GM11168 (cell line): ENCODE measurements at regions not wholly inside any gene's neighbourhood (a gene's known extent, or its start where the extent isn't known, plus 50 kb on each side); places are given as distances from the start of the nearest gene placed in this dataset.

Experiments used
- in situ Hi-C: fragments of 300-500 bp; cut with MboI; formaldehyde crosslinking; loops from one replicate; pipeline ENCODE4 v1.12.0; 2022; ENCODE audit warnings: low sequenced_read_pairs; ENCODE audit not compliant: unreplicated experiment

DNA sequence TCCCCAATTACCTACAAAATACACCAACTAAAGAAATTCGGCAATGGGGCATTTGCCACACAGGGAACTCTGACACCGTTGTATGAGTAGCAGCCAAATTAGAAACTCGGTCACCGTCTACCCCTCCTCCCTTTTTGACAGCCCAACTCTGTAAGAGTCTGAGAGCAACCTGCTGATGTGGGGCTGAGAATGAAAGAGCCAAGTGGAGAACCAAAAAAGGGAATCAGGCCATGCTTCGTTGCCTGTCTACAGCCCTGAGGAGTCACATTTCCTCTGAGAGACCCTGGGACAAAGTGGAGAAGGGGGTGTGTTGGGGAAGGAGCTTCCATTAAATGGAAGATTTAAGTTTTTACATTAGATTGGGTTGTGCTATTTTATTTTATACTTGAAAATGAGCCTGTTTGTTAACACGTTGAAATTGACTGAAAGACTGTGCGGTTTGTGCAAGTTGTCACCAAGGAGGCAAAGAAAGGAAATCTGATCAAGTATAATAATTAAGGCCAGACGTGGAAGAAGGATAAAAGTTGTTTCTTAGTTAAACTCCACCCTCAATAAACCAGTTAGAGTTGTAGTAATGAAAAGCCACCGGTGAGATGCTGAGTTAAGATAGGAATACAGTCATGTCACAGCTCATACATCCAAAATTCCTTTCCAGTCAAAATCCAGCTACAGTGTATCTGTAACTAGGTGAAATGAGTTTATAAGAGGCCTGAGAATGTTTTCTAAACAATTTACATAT, 131.7 kb upstream of the CREB1 start:
- in situ Hi-C loops = no loop called here

DNA sequence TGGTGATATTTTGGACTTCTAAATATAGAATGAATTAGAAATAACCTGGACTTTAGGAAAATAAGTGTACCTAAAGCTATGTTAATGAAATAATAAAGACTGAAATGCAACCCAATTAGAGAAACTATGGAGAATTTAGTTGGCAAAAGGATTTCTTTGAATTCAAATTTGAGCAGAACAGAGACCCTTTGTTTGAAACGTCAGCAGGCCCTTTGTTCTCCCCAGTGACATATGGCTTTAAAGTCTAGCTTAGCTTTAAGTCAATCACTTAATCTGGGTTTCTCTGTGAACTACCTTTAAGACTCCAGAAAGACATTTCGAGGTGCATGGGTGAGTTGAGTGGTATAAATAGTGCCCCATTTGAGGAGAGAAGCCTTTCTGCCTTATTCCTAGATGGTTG, 130.5 kb upstream of the CREB1 start:
- in situ Hi-C loops = no loop called here

DNA sequence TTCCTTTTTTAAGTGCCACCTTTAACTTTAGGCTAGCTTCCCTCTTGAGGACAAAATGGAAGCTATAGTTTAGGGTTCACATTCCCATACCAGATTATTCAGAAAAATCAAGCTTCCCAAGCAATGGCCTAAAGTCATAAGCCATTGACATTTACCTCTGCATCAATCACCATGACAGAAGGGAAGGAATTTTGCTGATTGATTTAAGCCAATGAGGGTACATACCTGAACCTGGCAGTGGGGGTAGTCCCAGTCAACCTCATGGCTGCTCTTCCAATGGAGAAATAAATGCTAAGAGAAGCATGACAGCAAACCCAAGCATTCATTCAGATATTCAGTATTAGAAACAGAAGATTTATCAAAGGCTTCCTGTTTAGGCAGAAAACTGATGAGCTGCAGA, 128.4 kb upstream of the CREB1 start:
- in situ Hi-C loops = no loop called here

DNA sequence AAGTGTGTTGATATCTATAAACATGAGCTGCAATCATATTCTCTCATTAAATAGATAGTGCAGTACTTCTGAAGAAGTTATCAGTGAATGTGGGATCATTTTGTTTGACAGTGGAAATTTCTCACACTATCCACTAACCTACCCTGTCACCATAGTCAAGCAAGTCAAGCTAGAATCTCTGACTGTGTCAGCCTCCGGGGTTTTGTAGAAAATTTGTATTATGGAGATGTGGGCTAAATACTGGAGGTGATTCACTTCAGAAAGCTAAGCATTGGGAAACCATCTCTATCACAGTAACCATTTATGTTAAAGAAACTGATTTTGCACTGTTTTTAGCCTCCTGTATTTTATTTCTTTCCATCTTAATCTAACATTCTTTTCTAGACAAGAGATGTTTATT, 126.6 kb upstream of the CREB1 start:
- in situ Hi-C loops = no loop called here

DNA sequence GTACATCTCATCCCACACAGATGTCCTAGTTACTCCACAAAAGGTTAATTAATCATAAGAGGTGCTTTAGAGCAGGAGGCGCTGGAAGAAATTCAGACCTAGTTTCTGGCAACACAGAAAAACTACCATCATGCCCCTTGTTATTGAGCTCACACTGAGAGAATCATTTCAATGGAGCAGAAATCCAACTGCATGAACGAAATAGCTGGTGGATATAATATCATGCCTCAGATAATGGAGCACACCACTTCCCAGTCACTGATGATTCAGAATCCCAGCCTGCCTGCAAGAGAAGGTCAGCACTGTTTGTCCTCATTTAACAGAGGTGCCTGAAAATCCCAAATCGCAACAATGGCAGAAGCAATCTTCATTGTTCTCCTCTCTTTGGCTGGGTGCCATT, 125.8 kb upstream of the CREB1 start:
- in situ Hi-C loops = no loop called here

DNA sequence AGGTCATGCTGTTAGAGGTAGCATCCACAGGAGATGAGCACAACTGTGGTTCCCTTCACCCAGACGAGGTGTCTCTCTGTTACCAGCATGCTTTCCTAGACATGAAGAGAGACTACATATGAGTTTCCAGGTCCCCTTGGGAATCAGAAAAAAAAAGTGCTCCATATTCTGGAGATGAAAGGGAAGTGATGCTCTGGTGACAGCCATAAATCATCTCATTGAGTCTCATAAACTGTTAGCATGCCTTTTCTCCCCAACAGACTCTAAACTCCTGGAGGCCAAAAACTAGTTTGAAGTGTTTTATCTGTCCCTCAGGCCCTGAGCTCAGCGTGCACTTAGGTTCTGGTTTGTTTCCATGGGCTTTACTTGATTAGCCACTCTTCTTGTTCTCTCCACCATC, 124.6 kb upstream of the CREB1 start:
- in situ Hi-C loops = no loop called here

DNA sequence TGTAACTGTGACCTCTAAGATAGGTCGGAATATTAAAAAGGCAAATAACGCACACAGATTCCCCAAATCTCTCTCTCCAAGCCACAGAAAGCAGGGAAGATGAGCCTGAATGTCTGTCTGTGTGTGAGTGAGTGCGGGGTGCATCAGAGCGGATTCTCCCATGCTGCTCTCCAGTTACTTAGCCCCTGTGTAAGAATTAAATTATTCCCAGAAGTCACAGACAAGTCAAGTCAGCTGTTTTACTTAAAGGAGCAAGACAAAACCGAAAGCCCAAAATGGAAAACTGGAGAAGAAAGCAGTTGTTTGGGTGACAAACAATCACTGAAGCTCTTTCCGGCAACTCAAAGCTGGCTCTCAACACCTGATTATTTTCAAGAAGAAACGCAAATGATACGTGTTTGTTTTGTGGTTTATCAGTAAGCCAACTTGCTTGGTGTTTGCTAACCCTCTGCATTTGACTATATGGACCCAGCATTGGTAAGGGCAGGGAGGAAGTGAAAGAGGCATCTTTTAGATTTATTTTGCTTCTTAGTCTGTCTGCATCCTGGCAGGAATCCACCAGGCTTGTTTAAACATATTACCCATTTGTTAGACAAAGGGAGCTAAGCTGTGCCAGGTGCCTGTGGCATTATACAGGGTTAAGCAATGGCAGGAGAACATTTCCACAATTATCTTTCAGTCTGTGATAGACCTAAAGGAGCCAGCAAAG, 121.5 kb upstream of the CREB1 start:
- in situ Hi-C loops = no loop called here

DNA sequence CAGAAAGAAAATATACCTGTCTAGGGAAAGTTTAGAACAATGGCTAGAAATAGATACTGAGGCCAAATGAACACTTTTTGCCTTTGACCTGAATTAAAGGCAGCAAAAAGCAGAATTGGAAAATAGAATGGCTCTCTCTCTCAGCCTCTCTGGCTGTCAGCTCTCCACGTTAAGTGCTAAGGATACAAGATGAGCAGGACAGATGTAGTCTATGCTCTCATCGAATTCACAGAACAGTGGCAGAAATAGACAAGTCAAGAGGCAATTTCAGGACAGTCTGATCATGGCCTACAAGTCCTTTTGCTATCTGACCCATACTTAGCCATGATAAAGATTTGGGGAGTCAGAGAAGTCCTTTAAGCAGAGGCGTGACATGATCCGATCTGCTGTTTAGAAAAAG, 120.2 kb upstream of the CREB1 start:
- in situ Hi-C loops = no loop called here

DNA sequence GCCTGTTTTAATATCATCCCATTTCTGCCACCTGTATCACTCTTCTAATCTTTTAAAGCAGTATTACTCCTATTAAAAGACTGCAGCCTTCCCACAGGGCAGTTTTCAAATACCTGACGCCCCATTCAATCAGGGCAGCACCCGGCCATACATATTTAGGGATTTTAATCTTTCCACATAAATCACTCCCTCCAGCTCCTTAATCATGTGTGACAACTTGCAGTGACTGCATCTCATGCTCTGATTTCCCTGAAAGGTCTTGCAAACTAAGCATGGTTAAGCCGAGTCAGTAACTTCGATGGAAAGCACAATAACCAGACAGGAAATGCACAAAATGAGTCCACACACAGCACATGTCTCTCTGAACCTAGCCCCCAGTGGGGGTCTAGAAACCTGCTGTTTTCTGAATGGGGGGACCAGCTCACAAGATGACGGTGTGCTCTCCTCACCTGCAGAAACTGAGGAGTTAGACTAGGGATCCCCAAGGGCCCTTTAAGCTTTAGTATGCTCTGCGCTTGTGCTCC, 116.9 kb upstream of the CREB1 start:
- in situ Hi-C loops = no loop called here

DNA sequence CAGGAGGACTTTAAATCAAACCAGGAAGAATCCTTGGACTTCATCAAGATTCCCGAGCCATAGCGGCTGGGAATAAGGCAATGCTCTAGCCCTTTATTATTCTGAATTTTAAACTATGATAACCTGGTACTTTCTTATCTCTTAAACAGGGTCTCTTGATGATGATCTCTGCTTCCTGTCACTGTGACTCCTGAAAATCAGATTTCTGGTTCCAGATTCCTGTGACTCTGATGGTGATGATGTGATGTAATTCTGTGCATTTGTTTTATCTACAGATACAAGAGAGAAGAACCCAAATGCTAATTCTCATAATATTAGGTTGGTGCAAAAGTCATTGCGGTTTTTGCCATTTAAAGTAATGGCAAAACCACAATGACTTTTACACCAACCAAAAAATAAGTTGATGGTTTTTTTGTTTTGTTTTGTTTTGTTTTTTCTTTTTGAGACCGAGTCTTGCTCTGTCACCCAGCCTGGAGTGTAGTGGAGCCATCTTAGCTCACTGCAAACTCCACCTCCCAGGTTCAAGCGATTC, 116.3 kb upstream of the CREB1 start:
- in situ Hi-C loops = no loop called here

DNA sequence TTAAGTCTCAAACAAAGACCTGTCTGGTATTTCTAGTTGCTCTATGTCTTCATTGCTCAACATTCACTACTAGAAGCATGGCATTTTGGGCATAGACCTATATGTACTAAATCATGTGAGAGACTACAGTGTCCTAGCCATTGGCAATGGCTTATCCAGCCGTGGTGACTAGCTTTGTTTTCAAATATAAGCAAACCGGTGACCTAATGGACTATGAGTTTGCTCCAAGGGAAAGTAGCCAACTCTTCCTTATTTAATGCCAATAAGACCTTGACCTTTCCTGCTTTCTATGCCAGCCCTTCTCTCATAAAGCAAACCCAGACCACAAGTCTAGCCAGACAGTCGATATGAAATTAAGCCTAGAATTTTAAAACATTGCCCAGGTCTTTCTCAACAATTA, 113.7 kb upstream of the CREB1 start:
- in situ Hi-C loops = no loop called here

DNA sequence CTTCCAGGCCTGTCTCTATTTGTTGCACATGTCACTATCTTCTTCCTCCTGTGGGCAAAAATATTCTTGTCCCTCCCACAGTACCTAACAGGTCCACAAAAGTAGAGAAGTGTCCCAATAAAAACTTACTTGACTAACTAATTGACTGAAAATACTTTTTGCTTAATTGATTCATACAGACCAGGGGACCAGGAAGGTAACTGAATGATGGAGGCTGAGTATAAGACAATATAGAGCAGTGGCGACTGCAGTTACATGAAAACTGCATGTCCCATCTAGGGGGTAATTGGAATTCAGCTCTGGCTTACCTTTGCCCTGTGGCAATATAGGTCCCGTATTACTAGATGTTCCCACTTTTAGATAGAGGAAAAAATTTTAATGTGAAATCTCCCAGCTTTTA, 112.9 kb upstream of the CREB1 start:
- in situ Hi-C loops = no loop called here

DNA sequence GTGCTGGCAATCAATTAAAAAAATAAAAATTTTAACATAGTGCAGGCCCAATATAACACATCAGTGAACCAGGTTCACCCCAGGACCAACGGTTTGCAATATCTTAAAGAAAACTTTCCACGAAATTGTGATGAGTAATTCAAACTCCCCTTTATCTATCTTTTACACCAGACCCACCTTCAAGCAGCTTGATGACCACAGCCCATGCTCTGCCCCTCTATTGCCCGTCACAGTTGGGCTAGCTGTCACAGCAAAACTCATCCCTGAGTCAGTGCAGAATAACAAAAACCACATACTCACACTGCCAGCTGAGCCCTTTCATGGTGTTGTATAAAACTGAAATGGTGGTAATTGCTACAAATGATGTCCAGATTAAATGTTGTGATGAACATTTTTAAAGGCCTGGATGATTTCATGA, 112.5 kb upstream of the CREB1 start:
- in situ Hi-C loops = no loop called here

DNA sequence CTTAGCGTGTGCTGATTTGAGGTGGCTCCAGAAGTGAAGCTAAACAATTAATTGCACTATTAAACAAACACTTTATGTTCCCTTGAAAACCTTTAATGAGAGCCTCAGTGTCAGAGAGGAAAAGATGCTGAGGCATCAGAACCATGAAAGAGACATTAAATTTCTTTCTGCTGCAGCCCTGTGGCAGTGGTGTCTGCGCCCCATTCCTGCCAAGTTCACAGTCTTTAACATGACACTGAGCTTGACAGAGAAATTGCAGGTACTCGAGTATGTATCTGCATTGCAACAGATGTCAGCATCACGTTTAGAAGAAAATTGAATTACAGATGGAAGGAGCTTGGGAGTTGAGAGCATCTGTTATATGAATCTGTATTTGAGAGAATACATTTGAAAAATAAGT, 111.3 kb upstream of the CREB1 start:
- in situ Hi-C loops = no loop called here

DNA sequence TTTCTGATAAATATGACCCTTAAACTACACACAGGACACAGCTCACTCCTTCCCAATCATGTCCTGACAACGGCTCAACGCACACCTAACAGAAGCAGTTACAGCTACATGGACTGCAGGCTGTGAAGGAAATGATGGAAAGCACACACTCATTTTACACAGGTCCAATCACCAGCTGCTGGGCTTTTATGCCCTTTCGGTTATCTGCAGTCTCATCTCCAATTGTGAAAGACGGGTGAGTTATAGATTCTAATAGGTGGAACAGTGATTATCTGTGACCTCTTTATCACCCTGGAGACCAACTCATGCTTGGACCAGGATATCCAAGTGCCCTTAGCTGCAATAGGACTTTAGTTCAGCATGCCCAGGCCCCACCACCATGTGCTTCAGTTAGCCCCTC, 110.4 kb upstream of the CREB1 start:
- in situ Hi-C loops = no loop called here

DNA sequence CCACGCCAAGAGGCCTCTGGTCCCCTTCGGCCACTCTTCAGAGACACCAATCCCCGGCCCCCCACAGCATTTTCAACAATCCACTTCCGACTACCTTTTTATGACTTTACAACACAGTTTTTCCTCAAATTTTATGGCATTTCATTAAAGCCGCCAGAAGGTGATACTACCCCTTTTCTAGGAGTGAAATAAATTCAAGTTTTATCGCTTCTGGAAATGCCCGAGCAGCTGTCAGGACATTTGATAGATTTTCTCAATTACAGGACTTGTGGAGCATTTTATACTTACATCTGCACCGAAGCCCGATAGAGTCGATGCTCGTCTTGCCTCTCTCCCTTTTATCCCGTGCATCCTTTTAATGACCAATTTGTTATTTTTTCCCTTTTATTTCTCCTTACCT, 108.1 kb upstream of the CREB1 start:
- in situ Hi-C loops = no loop called here

DNA sequence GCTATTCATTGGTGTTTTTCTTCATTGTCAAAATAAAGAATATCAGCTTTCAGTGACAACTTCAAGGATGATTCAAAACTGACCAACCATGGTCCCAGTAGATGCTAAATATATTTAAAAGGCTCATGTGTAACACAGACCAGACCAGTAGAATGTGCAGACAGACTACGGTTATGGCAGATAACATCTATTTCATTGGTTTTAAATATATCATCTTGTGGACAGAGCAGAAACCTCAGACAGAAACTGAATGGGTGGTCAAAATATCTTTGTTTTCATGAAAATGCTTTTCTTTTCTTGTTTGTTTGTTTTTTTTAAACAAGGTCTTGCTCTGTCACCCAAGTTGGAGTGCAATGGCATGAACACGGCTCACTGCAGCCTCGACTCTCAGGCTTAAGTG, 107.4 kb upstream of the CREB1 start:
- in situ Hi-C loops = no loop called here

DNA sequence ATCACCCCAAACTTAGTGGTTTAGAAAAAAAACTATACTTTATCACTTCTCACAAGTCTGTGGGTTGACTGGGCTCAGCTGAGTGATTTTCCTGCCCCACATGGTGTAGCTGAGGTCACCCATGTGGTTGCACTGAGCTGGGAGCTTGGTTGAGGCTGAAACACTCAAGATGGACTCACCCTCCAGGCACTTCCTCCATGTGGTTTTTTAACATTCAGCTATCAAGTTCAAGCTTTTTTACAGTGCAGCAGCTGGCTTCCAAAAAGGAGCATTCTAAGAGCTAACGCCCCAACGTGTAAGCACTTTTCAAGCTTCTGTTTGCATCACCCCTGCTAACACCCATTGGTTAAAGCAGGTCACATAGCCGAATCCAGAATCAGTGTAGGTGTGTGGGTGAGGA, 105.9 kb upstream of the CREB1 start:
- in situ Hi-C loops = no loop called here

DNA sequence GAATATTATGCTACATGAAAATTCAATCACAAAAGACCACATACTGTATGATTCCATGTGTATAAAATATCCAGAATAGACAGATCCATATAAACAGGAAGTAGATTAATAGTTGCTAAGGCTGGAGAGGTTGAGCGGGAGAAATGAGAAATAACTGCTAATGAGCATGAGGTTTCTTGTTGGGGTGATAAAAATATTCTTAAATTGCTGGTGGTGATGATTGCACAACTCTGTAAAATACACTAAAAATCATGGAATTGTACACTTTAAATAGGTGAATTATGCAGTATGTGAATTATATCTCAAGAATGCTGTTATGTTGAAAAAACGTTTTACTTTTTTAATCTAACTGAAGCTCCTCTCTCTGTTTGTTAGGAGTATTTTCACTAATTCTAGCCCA, 101.8 kb upstream of the CREB1 start:
- in situ Hi-C loops = no loop called here

DNA sequence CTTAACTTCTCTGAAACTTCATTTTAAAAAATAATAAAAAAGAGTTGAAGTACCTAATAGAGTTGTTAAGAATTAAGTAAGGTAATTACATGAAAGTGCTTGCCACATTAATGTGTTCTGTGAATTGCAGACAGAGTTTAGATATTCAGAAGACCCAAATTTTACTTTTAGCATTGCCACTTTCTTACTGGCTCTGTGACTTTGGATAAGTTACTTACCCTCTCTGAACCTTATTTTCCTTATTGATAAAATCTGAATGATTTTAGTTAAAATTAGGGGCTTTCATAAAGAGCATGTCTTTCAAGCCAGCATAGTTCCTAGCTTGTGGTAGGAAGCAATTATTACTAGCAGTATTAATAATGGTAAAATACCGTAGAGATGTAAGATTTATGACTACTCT, 101.2 kb upstream of the CREB1 start:
- in situ Hi-C loops = no loop called here

DNA sequence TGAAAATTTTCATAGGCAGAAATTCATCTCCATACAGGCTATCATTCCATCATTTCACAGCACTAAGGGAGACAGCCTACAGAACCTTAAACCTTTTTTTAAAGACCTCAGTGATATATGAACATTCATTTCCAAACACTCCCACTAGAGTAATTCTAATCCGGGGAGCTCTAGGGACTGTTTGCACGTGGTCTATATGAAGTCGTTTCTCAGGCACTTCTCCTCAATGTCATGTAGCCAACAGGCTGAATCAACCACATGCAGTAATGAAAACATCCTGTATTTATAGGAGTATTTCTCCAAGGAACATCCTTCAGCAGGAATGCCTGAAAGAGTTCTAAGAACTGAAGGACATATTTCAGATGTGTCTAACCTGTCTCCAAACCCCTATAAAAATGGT, 97.3 kb upstream of the CREB1 start:
- in situ Hi-C loops = no loop called here

DNA sequence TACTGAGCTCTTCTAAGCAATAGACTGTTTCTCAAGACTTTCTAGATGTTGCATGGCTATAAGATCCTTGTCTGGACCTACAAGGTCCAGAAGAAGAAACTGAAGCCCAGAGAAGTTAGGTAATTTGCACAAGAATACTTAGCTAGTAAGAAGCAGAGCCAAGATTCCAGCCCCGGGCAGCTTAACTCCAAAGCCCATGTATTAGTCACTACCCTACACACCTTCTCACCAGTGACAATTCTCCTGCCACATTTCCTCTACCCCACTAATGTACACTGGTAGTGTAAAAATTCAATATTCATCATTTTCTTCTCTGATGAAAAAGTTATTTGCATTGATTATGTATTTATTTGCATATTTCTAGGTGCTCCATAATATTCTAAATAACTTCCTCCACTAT, 95.5 kb upstream of the CREB1 start:
- in situ Hi-C loops = no loop called here
